Tibial artery (tissue), 4 donors: ENCODE measurements at regions not wholly inside any gene's neighbourhood (a gene's known extent, or its start where the extent isn't known, plus 50 kb on each side); places are given as distances from the start of the nearest gene placed in this dataset.
"Not testable (repeated sequence)": the region's sequence is repeated elsewhere in the genome, so short reads cannot be mapped to it uniquely, and the experiment has no call there.

Experiments used
- DNase-seq, 2 donors: peaks; one replicate each; pipeline ENCODE4 v3.0.0-alpha.2; 2019
- H3K27ac ChIP-seq, 2 donors: fragments of 200-600 bp; sonication (generic) in 1 of 2; 1 replicate in 1 of 2; 2 replicates in 1 of 2; pipeline ENCODE4 v1.5.1; 2018 to 2019; ENCODE audit warnings: mild to moderate bottlenecking in 1 of 2
- H3K27me3 ChIP-seq, 2 donors: fragments of 200-600 bp; sonication (generic) in 1 of 2; one replicate each; pipeline versions ENCODE4 v1.5.1 to v1.6.0; 2016 to 2019
- H3K36me3 ChIP-seq, 3 donors: fragments of 200-600 bp; sonication (generic) in 2 of 3; one replicate each; pipeline ENCODE4 v1.5.1; 2016 to 2019; ENCODE audit warnings: mild to moderate bottlenecking in 2 of 3
- H3K4me1 ChIP-seq, 4 donors: fragments of 200-600 bp; sonication (generic) in 2 of 4; 1 replicate in 3 of 4; 2 replicates in 1 of 4; pipeline ENCODE4 v1.5.1; 2016 to 2019
- H3K4me3 ChIP-seq, 2 donors: fragments of 200-600 bp; sonication (generic) in 1 of 2; 1 replicate in 1 of 2; 2 replicates in 1 of 2; pipeline ENCODE4 v1.5.1; 2018 to 2019; ENCODE audit warnings: mild to moderate bottlenecking in 2 of 2
- H3K9me3 ChIP-seq, 3 donors: fragments of 200-600 bp; sonication (generic) in 1 of 3; one replicate each; pipeline ENCODE4 v1.5.1; 2016 to 2019
- intact Hi-C: fragments of 100-400 bp; cut with DNase I; formaldehyde crosslinking; loops from one replicate; pipeline ENCODE4 v1.15.0; 2023; ENCODE audit warnings: low total_unique reads
- TF ChIP-seq, protein P1 (sequence below), 2 experiments: fragments of 200-600 bp in 1 of 2; fragments of 450-650 bp in 1 of 2; IDR thresholded peaks; one replicate each; pipeline ENCODE4 v1.5.1; 2017 to 2019; ENCODE audit warnings: antibody characterized with exemption in 2 of 2, mild to moderate bottlenecking in 1 of 2, moderate library complexity in 1 of 2

DNA sequence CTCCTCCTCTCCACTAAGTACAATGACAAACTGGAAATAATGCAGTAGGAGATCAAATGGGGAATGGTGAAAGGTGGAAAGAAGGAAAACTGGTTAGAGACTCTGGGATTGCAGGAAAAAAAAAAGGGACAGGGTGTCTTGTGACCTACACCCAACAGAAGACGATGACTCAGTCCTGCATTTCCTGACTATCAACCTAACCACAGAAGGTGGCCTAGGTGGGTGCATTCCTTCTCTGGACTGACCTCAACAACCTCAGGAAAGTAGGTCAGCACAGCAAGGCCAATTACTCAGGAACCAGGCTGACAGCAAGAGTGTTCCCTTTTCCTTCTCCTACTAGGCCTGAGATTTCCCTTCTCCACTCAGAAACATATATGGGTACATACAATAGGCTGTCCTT is 1386.4 kb upstream of the ZEB2 start:
- no peak for DNase-seq
- intact Hi-C loops, result no loop called here
- no peak overlapping the region for H3K27ac ChIP-seq
- no peaks in the 10 kb centered on the region for H3K27me3 ChIP-seq
- no peaks in the 10 kb centered on the region for H3K9me3 ChIP-seq
- no peaks in the 10 kb centered on the region for H3K36me3 ChIP-seq
- no peak overlapping the region for H3K4me3 ChIP-seq
- TF ChIP-seq, protein P1, sequence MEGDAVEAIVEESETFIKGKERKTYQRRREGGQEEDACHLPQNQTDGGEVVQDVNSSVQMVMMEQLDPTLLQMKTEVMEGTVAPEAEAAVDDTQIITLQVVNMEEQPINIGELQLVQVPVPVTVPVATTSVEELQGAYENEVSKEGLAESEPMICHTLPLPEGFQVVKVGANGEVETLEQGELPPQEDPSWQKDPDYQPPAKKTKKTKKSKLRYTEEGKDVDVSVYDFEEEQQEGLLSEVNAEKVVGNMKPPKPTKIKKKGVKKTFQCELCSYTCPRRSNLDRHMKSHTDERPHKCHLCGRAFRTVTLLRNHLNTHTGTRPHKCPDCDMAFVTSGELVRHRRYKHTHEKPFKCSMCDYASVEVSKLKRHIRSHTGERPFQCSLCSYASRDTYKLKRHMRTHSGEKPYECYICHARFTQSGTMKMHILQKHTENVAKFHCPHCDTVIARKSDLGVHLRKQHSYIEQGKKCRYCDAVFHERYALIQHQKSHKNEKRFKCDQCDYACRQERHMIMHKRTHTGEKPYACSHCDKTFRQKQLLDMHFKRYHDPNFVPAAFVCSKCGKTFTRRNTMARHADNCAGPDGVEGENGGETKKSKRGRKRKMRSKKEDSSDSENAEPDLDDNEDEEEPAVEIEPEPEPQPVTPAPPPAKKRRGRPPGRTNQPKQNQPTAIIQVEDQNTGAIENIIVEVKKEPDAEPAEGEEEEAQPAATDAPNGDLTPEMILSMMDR (IDR thresholded peaks at IDR 0.05), result no peak
- H3K4me1 ChIP-seq, result no peaks in the 10 kb centered on the region

DNA sequence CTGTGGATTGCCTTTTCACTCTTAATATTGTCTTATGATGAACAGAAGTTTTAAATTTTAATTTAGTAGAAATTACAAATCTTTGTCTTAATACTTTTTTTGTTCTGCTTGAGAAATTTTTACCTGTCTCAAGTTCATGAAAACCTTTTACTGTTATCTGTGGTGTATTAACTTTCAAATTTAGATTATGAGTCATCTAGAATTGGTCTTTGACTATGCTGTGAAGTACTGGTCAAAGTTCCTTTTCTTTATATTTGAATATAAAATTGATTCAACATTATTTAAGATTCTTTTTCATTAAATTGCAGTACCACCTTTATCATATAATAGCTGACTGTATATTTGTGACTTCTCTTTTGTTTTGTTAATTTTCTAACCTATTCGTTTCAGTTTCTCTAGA is 1385.5 kb upstream of the ZEB2 start:
- no peaks in the 10 kb centered on the region for H3K36me3 ChIP-seq
- H3K27me3 ChIP-seq, result no peaks in the 10 kb centered on the region
- H3K4me3 ChIP-seq, result no peak overlapping the region
- intact Hi-C loops, result no loop called here
- no peaks in the 10 kb centered on the region for H3K4me1 ChIP-seq
- H3K27ac ChIP-seq, result no peak overlapping the region
- TF ChIP-seq, protein P1 (IDR thresholded peaks at IDR 0.05), result no peak
- no peaks in the 10 kb centered on the region for H3K9me3 ChIP-seq
- no peak for DNase-seq

DNA sequence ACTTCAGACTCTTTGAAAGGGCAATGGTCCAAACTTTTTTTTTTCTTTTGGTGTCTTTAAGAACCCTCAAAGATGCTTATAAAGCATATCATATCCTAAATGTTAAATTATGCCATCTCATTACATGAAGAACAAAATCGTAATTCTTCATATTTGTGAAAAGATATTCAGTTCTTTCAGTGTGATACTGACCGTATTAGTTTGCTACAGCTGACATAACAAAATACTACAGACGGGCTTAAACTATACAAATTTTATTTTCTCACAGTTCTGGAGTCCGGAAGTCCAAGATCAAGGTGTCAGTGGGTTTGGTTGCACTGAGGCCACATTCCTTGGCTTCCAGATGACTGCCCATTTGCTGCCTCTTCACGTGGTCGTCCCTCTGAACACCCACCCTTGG is 1377.2 kb upstream of the ZEB2 start:
- no peaks in the 10 kb centered on the region for H3K9me3 ChIP-seq
- no peaks in the 10 kb centered on the region for H3K4me1 ChIP-seq
- no peak for DNase-seq
- H3K27me3 ChIP-seq, result no peaks in the 10 kb centered on the region
- TF ChIP-seq, protein P1 (IDR thresholded peaks at IDR 0.05), result no peak
- no peaks in the 10 kb centered on the region for H3K36me3 ChIP-seq
- H3K4me3 ChIP-seq, result no peak overlapping the region
- no peak overlapping the region for H3K27ac ChIP-seq
- intact Hi-C loops, result no loop called here

DNA sequence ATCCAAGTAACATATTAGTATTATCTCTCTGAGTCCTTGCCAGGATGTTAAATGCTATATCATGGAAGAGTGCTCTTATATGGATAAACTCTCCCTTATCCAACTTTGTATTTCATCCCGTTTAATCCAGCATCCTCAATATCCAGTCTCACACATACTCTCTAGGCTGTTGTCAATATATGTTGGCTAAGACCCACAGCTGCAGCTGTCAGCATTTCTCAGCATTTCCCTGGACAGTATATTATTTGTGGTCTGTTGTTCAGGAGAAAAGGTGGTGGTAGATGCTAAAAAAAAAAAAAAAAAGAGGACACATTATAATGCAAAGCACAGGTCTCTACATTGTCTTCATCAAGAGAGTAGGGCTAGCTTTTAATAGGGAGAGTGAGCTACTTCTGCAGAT is 1368.0 kb upstream of the ZEB2 start:
- no peaks in the 10 kb centered on the region for H3K9me3 ChIP-seq
- H3K4me1 ChIP-seq, result no peaks in the 10 kb centered on the region
- no peak for DNase-seq
- no peak overlapping the region for H3K4me3 ChIP-seq
- H3K36me3 ChIP-seq, result no peaks in the 10 kb centered on the region
- intact Hi-C loops, result no loop called here
- no peaks in the 10 kb centered on the region for H3K27me3 ChIP-seq
- TF ChIP-seq, protein P1 (IDR thresholded peaks at IDR 0.05), result no peak
- no peak overlapping the region for H3K27ac ChIP-seq

DNA sequence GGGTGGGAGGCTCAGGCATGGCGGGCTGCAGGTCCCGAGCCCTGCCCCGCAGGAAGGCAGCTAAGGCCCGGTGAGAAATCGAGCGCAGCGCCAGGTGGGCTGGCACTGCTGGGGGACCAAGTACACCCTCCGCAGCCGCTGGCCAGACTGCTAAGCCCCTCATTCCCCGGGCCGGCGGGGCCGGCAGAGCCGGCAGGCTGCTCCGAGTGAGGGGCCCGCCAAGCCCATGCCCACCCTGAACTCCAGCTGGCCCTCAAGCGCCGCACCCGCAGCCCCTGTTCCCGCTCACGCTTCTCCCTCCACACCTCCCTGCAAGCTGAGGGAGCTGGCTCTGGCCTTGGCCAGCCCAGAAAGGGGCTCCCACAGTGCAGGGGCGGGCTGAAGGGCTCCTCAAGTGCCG is 1361.1 kb upstream of the ZEB2 start:
- H3K27ac ChIP-seq, H3K27me3 ChIP-seq, H3K36me3 ChIP-seq, intact Hi-C loops, DNase-seq, H3K4me3 ChIP-seq, H3K4me1 ChIP-seq, H3K9me3 ChIP-seq: not testable (repeated sequence)

DNA sequence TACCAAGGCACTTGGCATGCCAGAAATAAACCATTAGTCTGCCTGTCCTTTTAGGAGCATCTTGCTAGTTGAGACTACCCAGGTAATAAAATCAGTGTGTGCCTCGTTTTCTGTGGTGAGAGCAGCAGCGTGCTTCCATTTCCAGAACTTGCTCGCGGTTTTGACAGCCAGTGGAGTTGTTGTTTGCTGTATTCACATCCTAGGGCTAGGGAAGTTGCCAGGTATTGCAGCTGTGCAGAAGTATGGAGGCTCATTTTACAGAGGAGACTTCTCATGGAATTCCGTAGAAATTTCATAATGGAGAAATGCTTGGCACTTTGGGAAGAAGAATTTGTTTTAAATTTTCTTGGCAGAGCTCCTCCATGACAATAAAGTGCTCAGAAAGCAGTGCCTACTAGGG is 1355.1 kb upstream of the ZEB2 start:
- Histone ChIP-seq H3K27me3 (no peaks in the 10 kb centered on the region), H3K27ac (no peak overlapping the region), H3K4me1 (no peaks in the 10 kb centered on the region), H3K36me3 (no peaks in the 10 kb centered on the region), H3K9me3 (no peaks in the 10 kb centered on the region), H3K4me3 (no peak overlapping the region)
- intact Hi-C loops, result no loop called here
- no peak for DNase-seq
- TF ChIP-seq, protein P1 (IDR thresholded peaks at IDR 0.05), result no peak
